Left lung (tissue), 4 donors: ENCODE measurements at regions not wholly inside any gene's neighbourhood (a gene's known extent, or its start where the extent isn't known, plus 50 kb on each side); places are given as distances from the start of the nearest gene placed in this dataset.
"Not testable (repeated sequence)": the region's sequence is repeated elsewhere in the genome, so short reads cannot be mapped to it uniquely, and the experiment has no call there.

ENCODE experiments used
- ATAC-seq: fragments of 200-7000 bp; cut with Tn5 transposase; one replicate; pipeline ENCODE4 v1.9.1; 2020; ENCODE audit warnings: moderate library complexity
- DNase-seq, 4 donors: peaks; one replicate each; pipeline ENCODE4 v3.0.0-alpha.2; 2013 to 2020
- H3K27ac ChIP-seq, 2 donors: fragments of 200-600 bp; sonication (generic) in 1 of 2; one replicate each; pipeline versions ENCODE4 v1.5.0 to v1.8.0; 2020 to 2021
- H3K27me3 ChIP-seq, 2 donors: fragments of 200-600 bp; sonication (generic) in 1 of 2; one replicate each; pipeline versions ENCODE4 v1.5.0 to v1.8.0; 2020 to 2021
- H3K36me3 ChIP-seq, 2 donors: fragments of 200-600 bp; sonication (generic) in 1 of 2; one replicate each; pipeline versions ENCODE4 v1.5.0 to v1.8.0; 2020 to 2021
- H3K4me1 ChIP-seq, 2 donors: fragments of 200-600 bp; one replicate each; pipeline ENCODE4 v1.8.0; 2021
- H3K4me3 ChIP-seq, 2 donors: fragments of 200-600 bp; sonication (generic) in 1 of 2; one replicate each; pipeline versions ENCODE4 v1.5.0 to v1.8.0; 2020 to 2021; ENCODE audit warnings: mild to moderate bottlenecking in 1 of 2
- H3K9me3 ChIP-seq, 2 donors: fragments of 200-600 bp; sonication (generic) in 1 of 2; one replicate each; pipeline versions ENCODE4 v1.5.0 to v1.8.0; 2020 to 2021
- intact Hi-C, 2 donors: fragments of 100-400 bp; cut with DNase I; formaldehyde crosslinking; loops; one replicate each; pipeline versions ENCODE4 v1.11.2 to v1.14.2; 2022
- donor health status: DM: no; HTN: yes; CAD: no.
- donor health status: DM: no; HTN: no; CAD: no.

GRCh38 chr21:9024006-9024767 lies 1497.2 kb upstream of the TPTE start:
- H3K4me1 ChIP-seq, H3K9me3 ChIP-seq, DNase-seq, H3K36me3 ChIP-seq, H3K4me3 ChIP-seq, H3K27me3 ChIP-seq, ATAC-seq, H3K27ac ChIP-seq, intact Hi-C loops: not testable (repeated sequence)

DNA sequence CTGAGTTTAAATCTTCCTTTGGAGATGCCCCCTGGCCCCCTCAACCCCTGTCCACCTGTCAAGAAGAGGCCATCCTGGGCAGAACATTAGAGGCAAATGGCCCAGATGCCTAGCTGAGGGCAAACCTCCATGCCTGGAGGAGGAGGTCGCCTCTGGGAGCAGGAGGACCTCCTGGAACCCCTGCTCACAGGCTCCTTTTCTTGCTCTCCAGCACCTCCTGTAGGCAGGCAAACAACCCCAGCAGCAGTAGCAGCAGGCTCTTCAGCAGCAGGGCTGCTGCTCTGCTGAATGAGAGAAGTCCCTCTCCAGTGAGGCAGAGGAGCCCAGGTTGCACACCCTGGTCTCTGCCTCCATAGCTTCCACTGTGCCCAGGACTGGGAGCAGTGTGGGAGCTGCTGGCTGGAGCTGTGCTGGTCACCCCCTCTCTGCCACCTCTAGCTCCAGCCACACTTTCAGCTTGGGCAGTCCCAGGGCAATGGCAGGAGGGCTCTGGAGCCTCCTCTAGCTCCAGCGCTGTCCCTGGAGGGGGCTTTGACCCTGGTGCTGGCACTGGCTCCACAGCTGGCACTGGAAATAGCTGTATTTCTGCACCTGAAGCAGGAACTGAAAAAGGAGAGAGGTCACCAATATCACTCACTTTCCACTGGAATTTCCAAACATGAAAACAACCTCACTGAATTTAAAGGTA lies 1494.5 kb upstream of the TPTE start:
- H3K27me3 ChIP-seq, H3K4me1 ChIP-seq, intact Hi-C loops, H3K36me3 ChIP-seq, ATAC-seq, H3K9me3 ChIP-seq, H3K4me3 ChIP-seq, H3K27ac ChIP-seq: not testable (repeated sequence)
- peak in 1 of 4 donors; percentile 49 for DNase-seq

DNA sequence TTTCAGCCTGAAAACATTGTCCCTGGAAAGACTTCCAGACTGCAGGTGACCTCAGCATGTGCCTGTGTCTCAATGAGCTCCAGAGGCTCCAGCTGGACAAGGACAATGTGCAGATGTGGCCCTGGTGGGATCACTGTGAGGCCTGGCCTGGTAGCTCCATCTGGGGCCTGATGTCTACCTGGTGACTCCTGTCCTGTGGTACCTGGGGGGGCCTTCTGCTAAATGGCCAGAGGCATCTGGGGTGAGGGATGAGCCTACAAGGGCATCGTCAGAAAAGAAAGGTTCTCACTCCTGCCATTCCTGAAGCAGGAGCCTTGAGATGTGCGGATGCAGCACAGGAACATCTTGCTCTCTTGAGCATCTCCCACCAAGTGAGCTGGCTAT lies 1494.0 kb upstream of the TPTE start:
- H3K4me1 ChIP-seq, H3K9me3 ChIP-seq, H3K27ac ChIP-seq, ATAC-seq, H3K27me3 ChIP-seq, intact Hi-C loops, H3K4me3 ChIP-seq, H3K36me3 ChIP-seq: not testable (repeated sequence)
- peak in 1 of 4 donors; percentile 58 for DNase-seq

DNA sequence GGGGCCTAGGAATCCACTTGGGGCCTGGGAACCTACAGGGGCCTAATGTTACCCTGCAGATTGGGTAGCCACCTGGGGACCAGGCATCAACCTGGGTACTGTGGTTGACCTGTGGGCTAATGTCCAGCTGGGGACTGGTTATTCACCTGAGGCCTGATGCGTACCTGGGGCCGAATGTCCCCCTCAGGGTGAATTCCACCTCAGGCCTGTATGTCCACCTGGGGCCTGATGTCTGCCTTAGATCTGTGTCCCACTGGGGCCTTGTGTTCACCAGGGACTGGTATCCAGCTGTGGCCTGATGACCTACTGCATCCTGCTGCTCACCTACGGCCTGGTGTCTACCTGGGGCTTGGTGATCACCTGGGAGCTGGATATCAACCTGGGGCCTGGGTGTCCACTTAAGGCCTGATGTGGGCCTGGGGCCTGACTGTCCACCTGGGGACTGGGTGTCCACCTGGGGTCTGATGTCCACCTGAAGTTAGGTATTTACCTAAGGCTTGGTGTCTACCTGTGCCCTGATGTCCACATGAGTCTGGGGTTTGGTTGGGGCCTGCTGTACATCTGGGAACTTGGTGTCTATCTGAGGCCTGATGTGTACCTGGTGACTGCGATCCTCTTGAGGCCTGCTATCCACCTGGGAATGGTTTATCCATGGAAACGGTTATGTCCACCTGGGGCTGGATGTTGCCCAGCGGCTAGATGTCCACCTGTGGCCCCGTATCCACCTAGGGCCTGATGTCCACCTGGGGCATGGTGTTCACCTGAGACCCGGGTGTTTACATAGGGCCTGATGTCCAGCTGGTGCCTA lies 1492.6 kb upstream of the TPTE start:
- not testable (repeated sequence) for H3K9me3 ChIP-seq

DNA sequence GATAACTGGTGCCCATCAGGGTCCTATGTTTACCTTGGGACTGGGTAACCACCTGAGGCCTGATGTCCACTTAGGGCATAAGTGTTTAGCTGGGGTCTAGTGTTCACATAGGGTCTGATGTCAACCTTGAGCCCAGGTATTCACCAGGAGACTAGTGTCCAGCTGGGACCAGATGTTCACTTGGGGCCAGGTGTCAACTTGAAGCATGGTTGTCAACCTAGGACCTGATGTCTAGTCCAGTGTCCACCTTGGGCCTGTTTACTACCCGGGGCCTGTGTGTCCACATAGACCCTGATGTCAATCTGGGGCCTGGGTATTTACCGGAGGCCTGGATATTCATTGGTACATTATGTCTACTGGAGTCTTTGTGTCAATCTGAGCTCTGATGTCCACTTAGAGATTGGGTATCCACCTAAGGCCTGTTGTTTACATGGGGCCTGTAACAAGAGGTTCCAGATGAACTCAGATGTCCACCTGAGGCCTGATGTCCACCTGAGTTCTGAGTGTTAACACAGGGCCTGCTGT lies 1491.2 kb upstream of the TPTE start:
- DNase-seq, ATAC-seq, H3K4me1 ChIP-seq, H3K36me3 ChIP-seq, intact Hi-C loops, H3K9me3 ChIP-seq, H3K27ac ChIP-seq, H3K27me3 ChIP-seq, H3K4me3 ChIP-seq: not testable (repeated sequence)

More for the DNA sequence above, 1492.6 kb upstream of the TPTE start:
- H3K36me3 ChIP-seq, H3K4me3 ChIP-seq, intact Hi-C loops, H3K27ac ChIP-seq, H3K27me3 ChIP-seq, ATAC-seq, H3K4me1 ChIP-seq: not testable (repeated sequence)
- DNase-seq = peak in 1 of 4 donors; percentile 75

- ATAC-seq, intact Hi-C loops, H3K27ac ChIP-seq, DNase-seq, H3K9me3 ChIP-seq, H3K4me3 ChIP-seq, H3K4me1 ChIP-seq, H3K36me3 ChIP-seq, H3K27me3 ChIP-seq: not testable (repeated sequence)
Observed at GRCh38 chr21:9031482-9032374, 1489.7 kb upstream of the TPTE start.

DNA sequence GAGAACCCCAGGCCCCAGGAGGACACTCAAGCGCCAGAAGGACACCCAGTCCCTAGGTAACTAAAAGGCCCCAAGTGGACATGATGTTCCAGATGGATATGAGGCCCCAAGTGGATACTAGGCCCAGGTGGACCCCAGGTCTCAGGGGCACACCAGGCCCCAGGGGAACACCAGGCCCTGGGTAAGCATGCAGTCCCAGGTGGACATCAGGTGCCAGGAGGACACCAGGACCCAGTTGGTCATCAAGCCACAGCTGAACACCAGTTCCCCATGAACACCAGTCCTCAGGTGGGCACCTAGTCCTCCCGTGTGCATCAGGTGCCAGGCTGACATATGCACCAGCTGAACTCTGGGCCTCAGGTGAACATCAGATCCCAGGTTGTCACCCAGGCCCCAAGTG lies 1488.8 kb upstream of the TPTE start:
- intact Hi-C loops, H3K36me3 ChIP-seq, H3K4me1 ChIP-seq, H3K27me3 ChIP-seq, H3K4me3 ChIP-seq, ATAC-seq, H3K27ac ChIP-seq: not testable (repeated sequence)
- peaks cover 0 to 10% of the 10 kb centered on the region in 2 donors for H3K9me3 ChIP-seq
- peak in 1 of 4 donors; percentile 51 for DNase-seq

GRCh38 chr21:9033295-9033694 lies 1488.1 kb upstream of the TPTE start:
- H3K4me3 ChIP-seq, H3K4me1 ChIP-seq, H3K27ac ChIP-seq, H3K36me3 ChIP-seq, H3K27me3 ChIP-seq, ATAC-seq, intact Hi-C loops: not testable (repeated sequence)
- peaks cover 0 to 18% of the 10 kb centered on the region in 2 donors for H3K9me3 ChIP-seq
- DNase-seq = peak in 1 of 4 donors; percentile 61

- H3K4me1 ChIP-seq, H3K27ac ChIP-seq, H3K4me3 ChIP-seq, H3K27me3 ChIP-seq, intact Hi-C loops, ATAC-seq, H3K36me3 ChIP-seq: not testable (repeated sequence)
- H3K9me3 ChIP-seq = peaks cover 0 to 25% of the 10 kb centered on the region in 2 donors
- DNase-seq = peak in 1 of 4 donors; percentile 57
Observed at GRCh38 chr21:9034491-9035200, 1486.7 kb upstream of the TPTE start.

DNA sequence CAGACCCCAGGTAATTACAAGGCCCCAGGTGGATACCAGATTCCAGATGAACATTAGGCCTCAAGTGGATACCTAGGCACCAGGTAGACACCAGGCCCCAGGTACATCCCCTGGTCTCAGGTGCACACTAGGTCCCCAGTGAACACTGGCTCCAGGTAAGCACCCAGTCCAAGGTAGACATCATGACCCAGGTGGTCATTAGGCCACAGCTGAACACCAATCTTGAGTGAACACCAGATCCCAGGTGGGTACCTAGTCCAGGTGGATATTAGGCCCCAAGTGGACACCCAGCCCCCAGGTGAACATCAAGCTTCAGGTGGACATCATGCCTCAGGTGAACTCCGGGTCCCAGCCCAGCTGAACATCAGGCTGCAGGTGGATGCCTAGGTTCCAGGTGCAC lies 1486.2 kb upstream of the TPTE start:
- H3K36me3 ChIP-seq, intact Hi-C loops, ATAC-seq, DNase-seq, H3K4me1 ChIP-seq, H3K27ac ChIP-seq, H3K4me3 ChIP-seq, H3K27me3 ChIP-seq: not testable (repeated sequence)
- peaks cover 0 to 30% of the 10 kb centered on the region in 2 donors for H3K9me3 ChIP-seq

- H3K27me3 ChIP-seq, intact Hi-C loops, ATAC-seq, H3K27ac ChIP-seq, H3K4me1 ChIP-seq, H3K4me3 ChIP-seq, H3K36me3 ChIP-seq: not testable (repeated sequence)
- DNase-seq = peak in 1 of 4 donors; percentile 51
- peaks cover 0 to 38% of the 10 kb centered on the region in 2 donors for H3K9me3 ChIP-seq
Observed at GRCh38 chr21:9035970-9036369, 1485.4 kb upstream of the TPTE start.
